Neural progenitor cell (in vitro differentiated cells): ENCODE measurements at regions not wholly inside any gene's neighbourhood (a gene's known extent, or its start where the extent isn't known, plus 50 kb on each side); places are given as distances from the start of the nearest gene placed in this dataset.

Source experiments
- DNase-seq: peaks from one replicate; pipeline ENCODE4 v3.0.0-alpha.2; 2016; ENCODE audit warnings: low spot score
- H2AFZ ChIP-seq: fragments of 200-600 bp; sonication (generic); replicated peaks from 2 replicates; pipeline ENCODE4 v1.6.1; 2016; ENCODE audit warnings: antibody characterized with exemption
- H3F3A ChIP-seq: fragments of 200-600 bp; sonication (generic); 2 replicates; pipeline ENCODE4 v1.6.1; 2016; ENCODE audit warnings: antibody characterized with exemption, low read depth
- H3K27ac ChIP-seq: fragments of 200-600 bp; sonication (generic); 2 replicates; pipeline ENCODE4 v1.5.1; 2016; ENCODE audit warnings: mild to moderate bottlenecking
- H3K27me3 ChIP-seq: fragments of 200-600 bp; sonication (generic); 2 replicates; pipeline ENCODE4 v1.6.1; 2016; ENCODE audit warnings: mild to moderate bottlenecking, moderate library complexity
- H3K36me3 ChIP-seq: fragments of 200-600 bp; sonication (generic); 2 replicates; pipeline ENCODE4 v1.5.1; 2016
- H3K4me1 ChIP-seq: fragments of 200-600 bp; sonication (generic); 2 replicates; pipeline ENCODE4 v1.6.1; 2016; ENCODE audit warnings: mixed run types
- H3K4me2 ChIP-seq: fragments of 200-600 bp; sonication (generic); 2 replicates; pipeline ENCODE4 v1.6.1; 2016
- H3K4me3 ChIP-seq: fragments of 200-600 bp; sonication (generic); 2 replicates; pipeline ENCODE4 v1.5.1; 2016
- H3K79me2 ChIP-seq: fragments of 200-600 bp; sonication (generic); 2 replicates; pipeline ENCODE4 v1.6.1; 2016; ENCODE audit warnings: low read depth
- H3K9ac ChIP-seq: fragments of 200-600 bp; sonication (generic); 2 replicates; pipeline ENCODE4 v1.6.1; 2016
- H3K9me3 ChIP-seq: fragments of 200-600 bp; sonication (generic); 2 replicates; pipeline ENCODE4 v1.5.1; 2016; ENCODE audit warnings: low read depth
- H4K20me1 ChIP-seq: fragments of 200-600 bp; sonication (generic); 2 replicates; pipeline ENCODE4 v1.6.1; 2016; ENCODE audit warnings: low read depth
- H3K27ac Mint-ChIP-seq: 3 replicates; pipeline ENCODE4 v1.8.0; 2021; ENCODE audit warnings: mixed read lengths
- H3K27me3 Mint-ChIP-seq: 2 replicates; pipeline ENCODE4 v1.8.0; 2022; ENCODE audit warnings: low read depth, mild to moderate bottlenecking, inconsistent platforms, moderate library complexity, mixed read lengths; ENCODE audit not compliant: insufficient read depth
- H3K36me3 Mint-ChIP-seq: 3 replicates; pipeline ENCODE4 v1.8.0; 2021; ENCODE audit warnings: mixed read lengths
- H3K4me1 Mint-ChIP-seq: 3 replicates; pipeline ENCODE4 v1.8.0; 2021; ENCODE audit warnings: mixed read lengths
- H3K4me3 Mint-ChIP-seq: 3 replicates; pipeline ENCODE4 v1.8.0; 2021; ENCODE audit warnings: mild to moderate bottlenecking, moderate library complexity, mixed read lengths
- H3K9me3 Mint-ChIP-seq: 3 replicates; pipeline ENCODE4 v1.8.0; 2020; ENCODE audit warnings: mixed read lengths
- EZH2 ChIP-seq: fragments of 200-600 bp; sonication (generic); IDR thresholded peaks from 2 replicates; pipeline ENCODE4 v1.6.1; 2017; ENCODE audit warnings: antibody characterized with exemption, mild to moderate bottlenecking, moderate library complexity
- EZH2phosphoT487 ChIP-seq: fragments of 200-600 bp; sonication (generic); IDR thresholded peaks from 2 replicates; pipeline ENCODE4 v1.6.1; 2017; ENCODE audit warnings: antibody characterized with exemption
- TF ChIP-seq, protein P1 (sequence below): fragments of 200-600 bp; sonication (generic); IDR thresholded peaks from 2 replicates; pipeline ENCODE4 v1.5.1; 2017; ENCODE audit warnings: antibody characterized with exemption, mild to moderate bottlenecking

DNA sequence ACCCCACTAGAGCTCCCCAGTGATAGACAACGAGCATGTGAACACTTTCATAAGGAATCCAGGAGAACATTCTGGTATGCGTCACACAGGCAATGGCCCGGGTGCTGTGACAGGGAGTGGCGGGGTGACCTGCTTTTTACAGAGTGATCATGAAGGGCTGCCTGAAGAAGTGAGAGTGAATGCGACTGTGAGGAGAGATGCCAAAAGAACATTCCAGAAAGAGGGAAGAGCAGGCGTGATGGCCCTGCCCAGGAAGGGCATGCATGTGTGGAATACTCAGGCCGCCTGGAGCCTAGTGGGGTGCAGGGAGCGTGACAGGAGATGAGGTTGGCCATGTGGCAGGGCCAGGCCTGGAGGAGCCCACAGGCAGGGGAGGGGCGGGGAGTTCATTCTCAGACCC, 53.8 kb downstream of the FZD10 start:
- H3K27ac Mint-ChIP-seq = no peak overlapping the region
- no peaks in the 10 kb centered on the region for H3K36me3 Mint-ChIP-seq
- Histone ChIP-seq H3K27me3 (peaks cover 93% of the 10 kb centered on the region), H2AFZ (no peak overlapping the region), H3K4me3 (no peak overlapping the region), H4K20me1 (no peaks in the 10 kb centered on the region), H3K4me2 (no peak overlapping the region), H3K79me2 (no peaks in the 10 kb centered on the region), H3K36me3 (no peaks in the 10 kb centered on the region), H3F3A (no peaks in the 10 kb centered on the region), H3K4me1 (peaks cover 17% of the 10 kb centered on the region), H3K9me3 (no peaks in the 10 kb centered on the region), H3K27ac (no peak overlapping the region), H3K9ac (no peak overlapping the region)
- peaks cover 42% of the 10 kb centered on the region for H3K4me1 Mint-ChIP-seq
- H3K27me3 Mint-ChIP-seq = peaks cover 27% of the 10 kb centered on the region
- peaks cover 15% of the 10 kb centered on the region for H3K9me3 Mint-ChIP-seq
- H3K4me3 Mint-ChIP-seq = no peak overlapping the region
- TF ChIP-seq, protein P1, sequence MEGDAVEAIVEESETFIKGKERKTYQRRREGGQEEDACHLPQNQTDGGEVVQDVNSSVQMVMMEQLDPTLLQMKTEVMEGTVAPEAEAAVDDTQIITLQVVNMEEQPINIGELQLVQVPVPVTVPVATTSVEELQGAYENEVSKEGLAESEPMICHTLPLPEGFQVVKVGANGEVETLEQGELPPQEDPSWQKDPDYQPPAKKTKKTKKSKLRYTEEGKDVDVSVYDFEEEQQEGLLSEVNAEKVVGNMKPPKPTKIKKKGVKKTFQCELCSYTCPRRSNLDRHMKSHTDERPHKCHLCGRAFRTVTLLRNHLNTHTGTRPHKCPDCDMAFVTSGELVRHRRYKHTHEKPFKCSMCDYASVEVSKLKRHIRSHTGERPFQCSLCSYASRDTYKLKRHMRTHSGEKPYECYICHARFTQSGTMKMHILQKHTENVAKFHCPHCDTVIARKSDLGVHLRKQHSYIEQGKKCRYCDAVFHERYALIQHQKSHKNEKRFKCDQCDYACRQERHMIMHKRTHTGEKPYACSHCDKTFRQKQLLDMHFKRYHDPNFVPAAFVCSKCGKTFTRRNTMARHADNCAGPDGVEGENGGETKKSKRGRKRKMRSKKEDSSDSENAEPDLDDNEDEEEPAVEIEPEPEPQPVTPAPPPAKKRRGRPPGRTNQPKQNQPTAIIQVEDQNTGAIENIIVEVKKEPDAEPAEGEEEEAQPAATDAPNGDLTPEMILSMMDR = no peak
- TF ChIP-seq EZH2 (no peak), EZH2phosphoT487 (no peak)
- no peak for DNase-seq

- Mint-ChIP-seq H3K27me3 (peaks cover 32% of the 10 kb centered on the region), H3K36me3 (no peaks in the 10 kb centered on the region), H3K4me1 (peaks cover 53% of the 10 kb centered on the region), H3K27ac (peak overlapping the region; percentile 84), H3K4me3 (no peak overlapping the region), H3K9me3 (peaks cover 26% of the 10 kb centered on the region)
- H3K27me3 ChIP-seq = peaks cover 98% of the 10 kb centered on the region
- no peak overlapping the region for H3K9ac ChIP-seq
- H3K4me2 ChIP-seq = no peak overlapping the region
- H4K20me1 ChIP-seq = no peaks in the 10 kb centered on the region
- H3K27ac ChIP-seq = no peak overlapping the region
- peaks cover 19% of the 10 kb centered on the region for H3K4me1 ChIP-seq
- no peaks in the 10 kb centered on the region for H3K36me3 ChIP-seq
- no peak for DNase-seq
- peaks cover 11% of the 10 kb centered on the region for H3F3A ChIP-seq
- no peak overlapping the region for H3K4me3 ChIP-seq
- no peaks in the 10 kb centered on the region for H3K79me2 ChIP-seq
- TF ChIP-seq EZH2 = no peak
- no peak for TF ChIP-seq EZH2phosphoT487
- TF ChIP-seq, protein P1 = no peak
- H2AFZ ChIP-seq = no peak overlapping the region
- no peaks in the 10 kb centered on the region for H3K9me3 ChIP-seq
These were observed 56.4 kb downstream of the FZD10 start for GRCh38 chr12:130218682-130219081.

GRCh38 chr12:130219929-130220705, 57.9 kb downstream of the FZD10 start:
- H3K27ac Mint-ChIP-seq = peak overlapping the region; percentile 44
- no peaks in the 10 kb centered on the region for H4K20me1 ChIP-seq
- no peak overlapping the region for H3K9ac ChIP-seq
- H3K4me3 Mint-ChIP-seq = peak overlapping the region; percentile 76
- no peaks in the 10 kb centered on the region for H3K79me2 ChIP-seq
- no peak overlapping the region for H2AFZ ChIP-seq
- peaks cover 20% of the 10 kb centered on the region for H3K4me1 ChIP-seq
- peak; percentile 34 for TF ChIP-seq EZH2
- TF ChIP-seq, protein P1 = no peak
- peak; percentile 35 for DNase-seq
- no peak overlapping the region for H3K27ac ChIP-seq
- H3K4me2 ChIP-seq = peak overlapping the region; percentile 53
- H3K9me3 Mint-ChIP-seq = peaks cover 24% of the 10 kb centered on the region
- no peaks in the 10 kb centered on the region for H3K9me3 ChIP-seq
- peaks cover 11% of the 10 kb centered on the region for H3F3A ChIP-seq
- H3K4me3 ChIP-seq = no peak overlapping the region
- peaks cover 98% of the 10 kb centered on the region for H3K27me3 ChIP-seq
- H3K36me3 ChIP-seq = no peaks in the 10 kb centered on the region
- no peaks in the 10 kb centered on the region for H3K36me3 Mint-ChIP-seq
- H3K4me1 Mint-ChIP-seq = peaks cover 48% of the 10 kb centered on the region
- peaks cover 21% of the 10 kb centered on the region for H3K27me3 Mint-ChIP-seq
